NCI-H1105 (cell line): ENCODE measurements at regions not wholly inside any gene's neighbourhood (a gene's known extent, or its start where the extent isn't known, plus 50 kb on each side); places are given as distances from the start of the nearest gene placed in this dataset.

Experiments
- DNase-seq: peaks from one replicate; lab custom pipeline; 2025; lab: John Stamatoyannopoulos, UW

GRCh38 chr10:124146483-124146882 lies 53.1 kb upstream of the CHST15 start:
- no peak for DNase-seq

- DNase-seq, result no peak
Observed at GRCh38 chr10:124145109-124145870, 51.9 kb upstream of the CHST15 start.

GRCh38 chr10:124144536-124144935 lies 51.1 kb upstream of the CHST15 start:
- no peak for DNase-seq

- DNase-seq, result no peak
Observed at GRCh38 chr10:124143721-124144120, 50.3 kb upstream of the CHST15 start.
